Neural cell (in vitro differentiated cells): ENCODE measurements at regions not wholly inside any gene's neighbourhood (a gene's known extent, or its start where the extent isn't known, plus 50 kb on each side); places are given as distances from the start of the nearest gene placed in this dataset.

Experiments
- CTCF ChIP-seq: fragments of 450-650 bp; IDR thresholded peaks from 2 replicates; pipeline ENCODE4 v1.5.1; 2014; ENCODE audit warnings: antibody characterized with exemption, mild to moderate bottlenecking, moderate library complexity; ENCODE audit not compliant: poor library complexity, severe bottlenecking
- EP300 ChIP-seq: fragments of 450-650 bp; conservative IDR thresholded peaks from 2 replicates; pipeline ENCODE4 v1.6.1; 2014; ENCODE audit warnings: antibody characterized with exemption, mild to moderate bottlenecking, moderate library complexity; ENCODE audit not compliant: poor library complexity, severe bottlenecking
- EZH2 ChIP-seq: fragments of 200-600, 300-800 bp; shearing (Covaris generic), sonication (generic); IDR thresholded peaks from 2 replicates; pipeline ENCODE4 v1.6.1; 2014; ENCODE audit warnings: antibody characterized with exemption, low read length, borderline replicate concordance, mild to moderate bottlenecking; ENCODE audit not compliant: insufficient read depth, poor library complexity, severe bottlenecking
- POLR2AphosphoS5 ChIP-seq: IDR thresholded peaks from 2 replicates; pipeline ENCODE4 v1.6.1; 2012

DNA sequence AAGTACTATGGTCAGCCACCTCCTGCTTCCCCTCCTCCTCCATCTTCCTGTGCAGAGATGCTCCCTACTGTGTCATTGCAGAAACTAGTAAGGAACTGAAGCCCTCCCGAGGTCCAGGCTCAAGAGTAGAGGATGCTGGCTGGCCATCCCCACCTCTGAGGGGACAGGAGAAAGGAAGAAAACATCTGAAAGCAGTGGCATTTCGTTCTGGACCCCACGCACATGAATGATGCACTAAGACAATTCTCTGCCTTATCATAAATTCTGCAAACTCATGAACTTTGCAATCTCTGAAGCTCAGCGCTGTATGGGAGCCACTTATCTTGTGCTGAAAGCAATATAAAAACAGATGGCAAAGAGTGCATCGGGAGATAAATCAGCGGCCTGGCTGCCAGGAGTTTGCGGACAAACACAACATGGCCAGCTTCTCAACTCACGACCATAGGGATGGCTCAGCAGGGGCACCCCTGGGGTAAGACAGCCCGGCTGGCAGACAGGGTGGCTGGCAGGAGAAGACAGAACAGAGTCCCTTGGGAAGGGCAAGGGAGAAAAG, 306.4 kb downstream of the NXPE2 start:
- no peak for TF ChIP-seq CTCF
- TF ChIP-seq POLR2AphosphoS5: no peak
- TF ChIP-seq EP300: no peak
- no peak for TF ChIP-seq EZH2
